Forelimb muscle (tissue), 1 donor: ENCODE measurements at regions not wholly inside any gene's neighbourhood (a gene's known extent, or its start where the extent isn't known, plus 50 kb on each side); places are given as distances from the start of the nearest gene placed in this dataset.

Source experiments
- DNase-seq: peaks from one replicate; pipeline ENCODE4 v3.0.0-alpha.2; 2013; ENCODE audit warnings: low read depth

DNA sequence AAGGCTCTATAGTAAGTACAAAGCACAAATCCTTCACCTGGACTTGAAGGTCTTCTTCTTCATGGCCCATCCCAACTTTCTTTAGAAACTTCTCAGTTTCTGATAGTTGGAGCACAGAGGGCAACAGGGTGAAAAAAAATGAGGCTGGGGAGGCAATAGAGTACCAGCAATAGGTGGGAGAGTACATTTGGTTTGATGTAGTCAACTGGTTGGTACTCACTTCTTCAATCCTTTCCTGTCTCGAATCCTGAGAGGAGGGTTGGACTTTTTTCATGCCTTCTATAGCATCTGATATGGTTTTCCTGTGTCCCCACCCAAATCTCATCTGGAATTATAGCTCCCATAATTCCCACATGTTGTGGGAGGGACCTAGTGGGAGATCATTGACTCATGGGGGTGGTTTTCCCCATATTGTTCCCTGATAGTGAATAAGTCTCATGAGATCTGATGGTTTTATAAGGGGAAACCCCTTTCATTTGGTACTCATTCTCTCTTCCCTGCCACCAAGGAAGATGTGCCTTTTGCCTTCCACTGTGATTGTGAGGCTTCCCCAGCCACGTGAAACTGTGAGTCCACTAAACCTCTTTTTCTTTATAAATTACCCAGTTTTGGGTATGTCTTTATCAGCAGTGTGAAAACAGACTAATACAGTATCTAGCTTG is 75.9 kb upstream of the LCLAT1 start:
- no peak for DNase-seq

DNA sequence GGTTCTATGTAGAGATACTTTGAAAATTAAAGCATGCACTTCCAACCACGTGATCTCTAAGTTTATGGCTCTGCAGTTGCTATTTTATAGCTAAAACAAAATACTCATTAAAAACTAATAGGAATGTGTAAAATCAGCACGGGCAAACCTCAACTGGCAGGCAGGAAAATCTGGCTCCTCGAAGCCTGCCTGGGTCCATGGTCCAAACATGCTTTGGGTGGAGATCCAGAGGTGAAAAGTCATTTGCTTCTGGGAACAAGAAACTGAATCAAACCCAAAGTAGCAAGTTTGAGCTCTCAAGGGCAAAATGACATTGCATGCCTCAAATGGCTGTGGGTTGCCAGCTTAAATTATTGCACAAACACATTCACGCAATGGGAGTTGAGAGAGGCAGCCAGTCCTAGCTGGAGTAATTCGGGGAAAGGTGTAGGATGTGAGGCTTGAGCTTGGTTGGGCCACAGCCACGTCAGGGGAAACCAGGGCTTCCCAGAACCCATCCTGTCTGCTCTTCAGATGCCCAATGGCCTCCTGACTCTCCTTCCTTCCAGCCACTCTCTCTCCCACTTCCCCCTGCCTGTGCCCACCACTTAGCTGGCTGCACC is 75.2 kb upstream of the LCLAT1 start:
- no peak for DNase-seq

DNA sequence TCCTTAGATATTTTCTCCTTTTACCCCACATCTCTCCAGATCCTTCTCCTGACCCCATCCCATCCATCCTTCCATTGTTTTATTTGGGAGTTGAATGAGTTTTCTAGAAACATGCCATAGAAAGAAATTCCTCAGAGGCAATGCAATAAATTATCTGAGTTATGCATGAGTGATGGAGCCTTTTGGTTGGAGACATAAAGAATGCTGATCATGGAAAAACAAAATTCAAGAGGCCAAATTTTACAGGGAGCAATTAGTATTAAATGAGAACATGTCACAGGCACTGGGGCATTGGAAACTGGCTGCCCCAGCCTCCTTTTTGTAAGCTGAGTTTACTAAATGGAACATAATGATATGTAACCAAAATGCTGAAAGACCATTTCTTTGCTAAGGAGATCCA is 74.2 kb upstream of the LCLAT1 start:
- DNase-seq, result no peak

DNA sequence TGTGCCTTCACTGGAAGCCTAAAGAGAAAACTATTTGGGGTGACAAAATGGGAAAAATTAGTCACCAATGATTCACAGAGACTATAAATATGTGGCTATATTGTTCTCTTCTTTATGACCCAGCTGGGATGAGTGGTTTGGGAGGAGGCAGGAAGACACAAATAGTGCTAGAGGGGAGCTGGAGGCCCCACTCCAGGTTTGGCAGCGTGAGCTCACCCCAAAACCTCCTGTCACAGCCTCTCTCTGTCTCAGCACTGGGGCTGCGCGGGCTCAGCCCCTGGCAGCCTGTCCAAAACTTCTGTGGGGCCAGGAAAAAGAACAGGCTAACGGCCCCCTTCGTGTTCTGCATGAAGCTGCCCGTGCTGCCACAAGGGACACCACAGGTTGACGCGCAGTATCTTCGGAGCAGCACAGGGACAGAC is 73.2 kb upstream of the LCLAT1 start:
- no peak for DNase-seq

DNA sequence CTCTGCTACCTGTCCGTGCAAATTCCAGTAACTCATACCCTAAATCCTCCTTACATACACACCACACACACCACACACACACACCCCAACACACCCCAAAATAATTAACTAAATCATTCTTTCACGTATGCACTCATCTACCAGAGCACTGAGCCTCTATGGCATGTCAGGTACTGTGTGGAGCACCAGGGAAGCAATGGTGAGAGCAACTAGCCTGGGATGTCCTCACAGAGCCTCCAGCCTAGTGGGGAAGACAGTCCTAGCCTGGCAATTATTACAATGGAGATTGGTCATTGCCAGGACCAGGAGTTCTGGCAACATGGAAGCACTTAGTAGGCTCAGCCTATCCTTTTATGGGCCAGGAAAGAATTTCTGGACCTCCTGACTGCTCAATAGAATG is 72.7 kb upstream of the LCLAT1 start:
- no peak for DNase-seq

DNA sequence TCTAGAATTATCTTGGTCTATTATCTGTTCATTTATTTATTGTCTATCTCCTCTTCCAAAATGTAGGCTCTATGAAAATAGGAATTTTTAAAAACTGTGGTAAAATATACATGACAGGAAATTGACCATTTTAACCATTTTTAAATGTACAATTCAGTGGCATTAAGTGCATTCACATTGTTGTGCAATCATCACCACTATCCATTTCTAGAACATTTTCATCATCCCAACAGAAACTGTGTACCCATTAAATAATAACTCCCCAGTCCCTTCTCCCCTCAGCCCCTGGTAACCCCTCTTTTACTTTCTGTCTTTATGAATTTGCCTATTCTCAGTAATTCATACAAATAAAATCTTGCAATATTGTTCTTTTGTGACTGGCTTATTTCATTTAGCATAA is 71.1 kb upstream of the LCLAT1 start:
- no peak for DNase-seq

DNA sequence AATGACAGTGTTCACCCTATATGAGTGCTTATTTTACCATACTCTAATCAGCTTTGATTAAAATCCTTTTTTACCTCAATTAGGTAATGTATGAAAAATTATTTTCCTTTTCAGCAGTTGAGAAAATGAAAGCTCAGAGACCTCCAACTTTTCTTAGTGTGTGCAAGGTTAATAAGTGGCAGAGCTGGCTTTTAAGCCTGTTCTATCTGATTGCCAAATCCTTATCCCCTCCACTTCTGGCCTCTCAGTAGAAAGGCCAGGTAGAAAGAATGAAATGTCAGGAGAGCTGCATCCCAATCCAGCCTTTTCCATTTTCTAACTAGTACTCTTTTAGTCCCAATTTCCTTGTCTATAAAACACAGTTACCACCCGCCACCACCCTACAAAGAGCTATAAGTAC is 67.6 kb upstream of the LCLAT1 start:
- no peak for DNase-seq

DNA sequence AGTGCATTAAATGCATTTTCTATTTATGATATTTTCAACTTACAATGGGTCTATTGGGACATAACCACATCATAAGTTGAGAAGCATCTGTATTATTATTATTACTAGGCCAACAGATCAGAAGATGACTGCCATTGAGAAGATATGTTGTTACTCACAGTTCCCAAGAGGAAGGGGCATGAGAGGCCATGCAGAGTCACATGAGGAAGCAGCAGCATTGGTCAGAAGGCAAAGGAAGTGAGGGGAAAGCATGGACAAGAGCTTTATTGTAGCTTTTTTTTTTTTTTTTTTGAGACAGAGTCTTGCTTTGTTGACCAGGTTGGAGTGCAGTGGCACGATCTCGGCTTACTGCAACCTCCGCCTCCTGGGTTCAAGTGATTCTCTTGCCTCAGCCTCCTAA is 66.2 kb upstream of the LCLAT1 start:
- DNase-seq, result no peak

DNA sequence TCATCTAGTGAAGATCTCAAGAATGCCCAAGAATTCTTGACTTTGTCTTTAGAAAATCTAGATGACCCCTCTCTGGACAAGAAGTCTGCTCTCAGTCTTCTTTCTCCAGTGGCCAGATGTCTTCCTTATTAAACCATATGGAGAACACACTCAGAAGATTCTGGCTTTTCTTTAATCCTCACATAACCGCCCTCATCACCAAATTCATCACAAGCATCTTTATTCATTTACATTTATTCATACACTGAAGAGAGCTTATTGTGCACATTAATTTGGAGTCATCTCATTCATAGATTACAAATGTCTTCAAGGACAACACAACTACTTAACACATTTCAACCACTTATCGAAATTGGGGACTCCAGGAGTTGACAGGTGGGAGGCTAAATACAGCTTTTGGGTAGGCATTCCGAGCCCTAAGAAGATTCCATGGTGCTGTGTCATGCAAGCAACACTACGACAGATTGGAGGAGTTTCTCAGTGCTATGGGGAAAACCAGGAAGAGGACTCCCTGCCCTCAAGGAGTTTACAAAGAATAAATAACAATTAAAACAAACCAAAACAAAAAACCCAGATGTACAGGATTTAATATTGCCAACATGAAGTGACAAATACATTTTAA is 64.8 kb upstream of the LCLAT1 start:
- DNase-seq, result no peak

DNA sequence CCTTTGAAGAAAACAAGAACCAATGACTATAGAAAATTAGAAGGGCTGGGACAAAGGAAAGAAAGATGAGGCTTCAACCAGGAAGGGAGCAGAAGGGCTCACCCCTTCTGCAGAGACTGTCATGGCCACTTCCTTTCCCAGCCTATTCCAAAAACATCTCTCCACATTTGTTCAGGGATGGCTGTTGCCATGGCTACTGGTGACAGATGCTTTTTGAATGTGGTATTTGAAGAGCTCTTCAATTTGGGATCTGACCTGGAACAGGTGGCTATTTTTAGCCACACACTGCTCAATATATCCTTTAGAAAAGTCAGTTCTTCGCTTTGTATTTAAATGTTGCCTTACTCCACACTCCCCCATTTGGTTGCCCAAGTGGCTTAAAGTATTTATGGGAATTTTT is 64.1 kb upstream of the LCLAT1 start:
- no peak for DNase-seq

DNA sequence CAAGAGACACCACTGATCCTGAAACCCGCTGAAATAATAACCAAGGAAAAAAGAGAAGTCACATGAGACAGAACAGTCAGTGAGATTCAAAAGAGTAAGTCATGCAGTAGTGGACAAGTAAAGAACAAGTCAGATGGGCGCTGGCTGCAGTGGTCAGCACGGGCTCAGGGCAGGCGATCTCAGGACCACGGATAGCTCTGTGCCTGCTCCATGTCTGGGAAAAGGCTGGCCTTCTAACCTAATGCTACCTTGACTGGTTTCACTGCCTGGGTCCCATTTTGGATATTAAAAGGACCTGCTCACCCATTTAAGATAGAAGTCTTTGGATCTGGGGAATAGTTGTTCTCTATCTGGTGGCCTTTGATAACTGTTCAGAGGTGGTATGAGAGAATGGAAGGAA is 61.7 kb upstream of the LCLAT1 start:
- DNase-seq, result no peak

DNA sequence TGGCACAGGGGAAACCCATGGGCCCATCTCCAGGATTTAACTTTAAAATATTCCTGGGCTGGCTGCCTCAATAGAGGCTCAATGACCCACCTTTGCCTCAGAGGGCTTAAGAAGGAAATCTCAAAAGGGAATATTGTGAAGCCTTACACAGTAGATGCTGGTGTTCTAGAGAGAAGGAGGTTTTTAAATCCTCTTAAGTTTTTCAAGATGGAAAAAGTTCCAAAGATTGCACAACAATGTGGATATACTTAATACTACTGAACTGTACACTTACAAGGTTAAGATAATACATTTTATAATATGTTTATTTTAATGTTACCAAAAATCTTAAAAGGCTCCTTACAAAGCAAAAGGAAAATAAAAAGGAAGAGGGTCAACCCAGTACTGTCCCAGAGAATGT is 54.9 kb upstream of the LCLAT1 start:
- DNase-seq, result no peak

DNA sequence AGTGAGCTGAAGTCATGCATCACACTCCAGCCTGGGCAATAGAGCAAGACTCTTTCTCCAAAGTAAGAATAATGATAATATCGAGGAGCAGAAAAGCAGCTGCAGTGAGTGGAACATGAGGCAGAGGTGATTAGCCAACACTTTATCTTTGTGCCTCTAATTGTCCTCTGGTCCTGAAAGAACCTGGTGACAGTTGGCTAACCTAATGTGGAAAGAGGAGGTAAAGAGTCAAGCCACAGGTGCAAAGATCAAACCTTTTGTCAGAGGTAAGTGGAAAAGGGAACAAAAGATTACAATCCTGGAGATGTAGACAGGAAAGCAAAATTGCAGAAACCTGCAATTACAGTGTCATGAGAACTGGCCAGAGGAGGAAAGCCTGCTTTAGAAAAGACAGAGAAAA is 53.5 kb upstream of the LCLAT1 start:
- no peak for DNase-seq

DNA sequence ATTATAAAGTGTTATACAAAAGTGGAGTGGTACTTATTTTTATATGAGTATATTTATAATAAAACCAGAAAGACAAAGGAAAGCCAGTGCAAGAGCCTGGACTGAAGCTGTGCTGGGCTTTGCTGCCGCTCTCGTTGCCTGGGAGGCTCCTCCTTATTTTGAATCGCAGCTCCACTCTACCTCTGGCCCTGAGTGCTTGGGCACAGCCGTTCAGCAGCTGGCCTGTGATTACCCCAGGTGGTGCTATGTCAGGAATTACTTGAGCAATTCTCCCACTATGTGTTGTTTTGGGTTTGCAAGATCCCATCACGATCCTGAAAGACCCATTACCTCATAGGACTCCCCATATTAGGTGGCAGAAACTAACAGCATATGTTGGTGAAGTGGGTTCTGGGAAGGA is 53.0 kb upstream of the LCLAT1 start:
- DNase-seq, result no peak

DNA sequence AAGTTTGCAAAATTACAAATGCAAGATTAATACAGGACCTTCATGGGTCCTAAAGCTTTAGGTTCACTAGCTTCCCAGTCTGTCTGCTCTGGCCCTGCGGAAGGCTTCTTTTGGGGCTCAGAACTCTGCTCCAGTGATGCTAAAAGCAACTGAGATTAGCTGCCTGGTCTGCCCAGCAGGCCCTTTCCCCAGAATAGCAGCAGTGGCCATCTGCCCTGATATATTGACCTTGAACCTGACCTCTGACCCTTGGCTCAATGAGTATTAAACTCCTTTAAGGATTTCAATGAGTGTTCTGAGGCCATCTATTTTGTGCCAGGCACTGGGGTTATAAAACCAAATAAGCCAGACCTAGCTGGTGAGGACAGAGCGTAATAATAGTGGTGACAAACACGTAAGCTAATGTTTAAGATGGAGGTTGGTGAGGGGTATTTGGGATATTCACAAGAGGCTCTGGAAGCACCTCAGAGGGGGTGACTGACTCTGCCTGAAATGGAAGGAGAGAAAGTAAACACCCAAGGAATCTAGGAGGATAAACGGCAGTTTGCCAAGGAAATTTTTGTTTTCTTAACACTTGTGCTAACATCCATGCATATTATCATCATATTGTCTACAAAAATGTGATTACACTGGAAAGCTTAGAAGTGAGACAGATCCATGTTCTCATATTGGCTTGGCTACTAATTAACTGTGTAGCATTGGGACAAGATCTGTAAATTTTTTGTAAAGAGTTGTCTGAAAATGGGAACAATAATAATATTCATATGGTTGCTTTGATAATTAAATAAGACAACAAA is 50.4 kb upstream of the LCLAT1 start:
- no peak for DNase-seq
